HCT116 (cell line): ENCODE measurements at regions not wholly inside any gene's neighbourhood (a gene's known extent, or its start where the extent isn't known, plus 50 kb on each side); places are given as distances from the start of the nearest gene placed in this dataset.

Experiments
- ATAC-seq: fragments of 200-7000 bp; cut with Tn5 transposase; 2 replicates; pipeline ENCODE4 v1.9.1; 2020; ENCODE audit warnings: mild to moderate bottlenecking, moderate library complexity
- BruUV-seq: library from RNA; stranded (reverse); fragments of 400-500 nt; replicated peaks from 2 replicates; lab custom pipeline; 2021; lab: Mats Ljungman, UMichigan
- CTCF ChIA-PET: fragments of 300-600 bp; sonication (Branson Sonifier 250); formaldehyde crosslinking; loops from one replicate; lab custom pipeline; 2021; ENCODE audit warnings: antibody characterized with exemption; lab: Charles Lee
- POLR2A ChIA-PET: fragments of 300-600, 350-600 bp; sonication (Branson Sonifier 250); formaldehyde crosslinking; loops from one replicate; lab custom pipeline; 2021; ENCODE audit warnings: antibody characterized with exemption; lab: Charles Lee
- RAD21 ChIA-PET, 2 experiments: fragments of 300-600 bp; sonication (Branson Sonifier 250); formaldehyde crosslinking; loops; one replicate each; lab custom pipeline; 2023; ENCODE audit warnings: low total read pairs in 2 of 2; ENCODE audit not compliant: uncharacterized antibody in 2 of 2, unreplicated experiment in 2 of 2, low non-redundant PET in 1 of 2; lab: Charles Lee
- DNase-seq: peaks from one replicate; pipeline ENCODE4 v3.0.0-alpha.2; 2010; ENCODE audit warnings: low read depth, low spot score
- H2AFZ ChIP-seq: fragments of 200-600 bp; shearing (Covaris generic), sonication (generic); 2 replicates; pipeline ENCODE4 v1.6.1; 2017; ENCODE audit warnings: low read depth, mixed run types, mixed read lengths, antibody characterized with exemption, low read length; ENCODE audit not compliant: poor library complexity, severe bottlenecking
- H3K27ac ChIP-seq: 2 replicates; pipeline ENCODE4 v1.5.1; 2012; ENCODE audit warnings: low read depth, low read length
- H3K27me3 ChIP-seq: fragments of 200-600 bp; sonication (generic); 2 replicates; pipeline ENCODE4 v1.6.1; 2016; ENCODE audit warnings: mixed run types, low read length, mixed read lengths; ENCODE audit not compliant: insufficient read depth
- H3K36me3 ChIP-seq, 2 experiments: fragments of 200-500 bp in 1 of 2; fragments of 200-600 bp in 1 of 2; sonication (Bioruptor generic) in 1 of 2; sonication (generic) in 1 of 2; 2 replicates each; pipeline versions ENCODE4 v1.5.1 to v1.6.1; 2014 to 2016; ENCODE audit warnings: low read length in 2 of 2, inconsistent platforms in 1 of 2, mixed read lengths in 1 of 2, mixed run types in 1 of 2; ENCODE audit not compliant: insufficient read depth in 2 of 2, control insufficient read depth in 1 of 2
- H3K4me1 ChIP-seq, 2 experiments: fragments of 200-600 bp in 1 of 2; sonication (generic) in 1 of 2; 2 replicates each; pipeline versions ENCODE4 v1.5.1 to v1.6.1; 2012 to 2017; ENCODE audit warnings: low read length in 2 of 2, inconsistent platforms in 1 of 2, mild to moderate bottlenecking in 1 of 2, mixed read lengths in 1 of 2, mixed run types in 1 of 2, moderate library complexity in 1 of 2; ENCODE audit not compliant: insufficient read depth in 2 of 2, control insufficient read depth in 1 of 2
- H3K4me2 ChIP-seq: fragments of 200-600 bp; sonication (generic); 2 replicates; pipeline ENCODE4 v1.6.1; 2017; ENCODE audit warnings: mixed run types, low read length, mixed read lengths
- H3K4me3 ChIP-seq, 2 experiments: fragments of 200-600 bp in 1 of 2; sonication (generic) in 1 of 2; replicated peaks in 1 of 2; 2 replicates each; pipeline ENCODE4 v1.5.1; 2011 to 2016; ENCODE audit warnings: low read length in 2 of 2, control low read depth in 1 of 2, low read depth in 1 of 2, mild to moderate bottlenecking in 1 of 2, mixed read lengths in 1 of 2, mixed run types in 1 of 2
- H3K79me2 ChIP-seq: fragments of 200-600 bp; sonication (generic); 2 replicates; pipeline ENCODE4 v1.6.1; 2017; ENCODE audit warnings: mild to moderate bottlenecking, mixed run types, low read length, moderate library complexity, mixed read lengths; ENCODE audit not compliant: insufficient read depth
- H3K9ac ChIP-seq: fragments of 200-600 bp; sonication (generic); 2 replicates; pipeline ENCODE4 v1.6.1; 2016; ENCODE audit warnings: low read length, mixed read lengths
- H3K9me2 ChIP-seq: fragments of 200-600 bp; sonication (generic), shearing (Covaris generic); 2 replicates; pipeline ENCODE4 v1.6.1; 2017; ENCODE audit warnings: mixed run types, mild to moderate bottlenecking, moderate library complexity; ENCODE audit not compliant: insufficient read depth
- H3K9me3 ChIP-seq, 2 experiments: fragments of 200-500 bp in 1 of 2; fragments of 200-600 bp in 1 of 2; sonication (Bioruptor generic) in 1 of 2; sonication (generic) in 1 of 2; 2 replicates each; pipeline ENCODE4 v1.6.1; 2014 to 2017; ENCODE audit warnings: low read length in 2 of 2, mixed read lengths in 2 of 2, inconsistent platforms in 1 of 2, low read depth in 1 of 2, mild to moderate bottlenecking in 1 of 2, mixed run types in 1 of 2, moderate library complexity in 1 of 2; ENCODE audit not compliant: control insufficient read depth in 1 of 2, insufficient read depth in 1 of 2
- H4K20me1 ChIP-seq: fragments of 200-600 bp; sonication (generic), shearing (Covaris generic); 2 replicates; pipeline ENCODE4 v1.6.1; 2017; ENCODE audit warnings: mixed run types, mild to moderate bottlenecking, moderate library complexity; ENCODE audit not compliant: insufficient read depth
- ATF3 ChIP-seq: IDR thresholded peaks from 2 replicates; pipeline ENCODE4 v1.6.1; 2012
- CBX3 ChIP-seq: IDR thresholded peaks from 2 replicates; pipeline ENCODE4 v1.6.1; 2012; ENCODE audit warnings: low read depth
- CEBPB ChIP-seq: IDR thresholded peaks from 2 replicates; pipeline ENCODE4 v1.6.1; 2012; ENCODE audit warnings: low read depth
- CTCF ChIP-seq, 3 experiments: fragments of 200-600 bp in 1 of 3; sonication (generic) in 1 of 3; IDR thresholded peaks in 2 of 3; conservative IDR thresholded peaks in 1 of 3; 2 replicates each; pipeline ENCODE4 v1.5.1; 2012 to 2017; ENCODE audit warnings: low read depth in 2 of 3, low read length in 2 of 3, antibody characterized with exemption in 1 of 3, borderline replicate concordance in 1 of 3, control low read depth in 1 of 3, mild to moderate bottlenecking in 1 of 3, mixed read lengths in 1 of 3, mixed run types in 1 of 3, moderate library complexity in 1 of 3; ENCODE audit not compliant: insufficient read depth in 1 of 3
- ELF1 ChIP-seq: IDR thresholded peaks from 2 replicates; pipeline ENCODE4 v1.6.1; 2012; ENCODE audit warnings: low read depth, borderline replicate concordance
- EZH2 ChIP-seq: fragments of 200-600 bp; sonication (generic); IDR thresholded peaks from 2 replicates; pipeline ENCODE4 v1.6.1; 2017; ENCODE audit warnings: antibody characterized with exemption, mixed run types
- EZH2phosphoT487 ChIP-seq: fragments of 200-600 bp; IDR thresholded peaks from 2 replicates; pipeline ENCODE4 v1.6.1; 2018; ENCODE audit warnings: antibody characterized with exemption, borderline replicate concordance
- FOSL1 ChIP-seq: IDR thresholded peaks from 2 replicates; pipeline ENCODE4 v1.6.1; 2012; ENCODE audit warnings: low read depth
- MAX ChIP-seq: IDR thresholded peaks from 2 replicates; pipeline ENCODE4 v1.6.1; 2012
- POLR2A ChIP-seq: IDR thresholded peaks from 2 replicates; pipeline ENCODE4 v1.7.0; 2011; ENCODE audit warnings: borderline replicate concordance; ENCODE audit not compliant: insufficient read depth, insufficient read length; ENCODE audit errors: extremely low read depth
- POLR2AphosphoS5 ChIP-seq: IDR thresholded peaks from 2 replicates; pipeline ENCODE4 v1.6.1; 2011; ENCODE audit warnings: mild to moderate bottlenecking, low read depth, low read length, moderate library complexity
- RAD21 ChIP-seq: IDR thresholded peaks from 2 replicates; pipeline ENCODE4 v1.6.1; 2012; ENCODE audit warnings: low read depth, mild to moderate bottlenecking
- SP1 ChIP-seq: IDR thresholded peaks from 2 replicates; pipeline ENCODE4 v1.6.1; 2012; ENCODE audit warnings: low read depth
- SRF ChIP-seq: IDR thresholded peaks from 2 replicates; pipeline ENCODE4 v1.6.1; 2012; ENCODE audit warnings: low read depth
- TCF7L2 ChIP-seq: IDR thresholded peaks from 2 replicates; pipeline ENCODE4 v1.7.0; 2011; ENCODE audit warnings: borderline replicate concordance, inconsistent platforms; ENCODE audit not compliant: insufficient read depth, insufficient read length; ENCODE audit errors: extremely low read depth
- YY1 ChIP-seq: IDR thresholded peaks from 2 replicates; pipeline ENCODE4 v1.6.1; 2011; ENCODE audit warnings: low read length, low read depth, moderate library complexity, mild to moderate bottlenecking; ENCODE audit not compliant: insufficient replicate concordance; ENCODE audit errors: extremely low read depth
- ZBTB33 ChIP-seq: IDR thresholded peaks from 2 replicates; pipeline ENCODE4 v1.6.1; 2011; ENCODE audit warnings: mild to moderate bottlenecking, low read length, moderate library complexity; ENCODE audit not compliant: insufficient replicate concordance; ENCODE audit errors: extremely low read depth
- ZFX ChIP-seq: fragments of 450-650 bp; IDR thresholded peaks from 2 replicates; pipeline ENCODE4 v1.6.1; 2017
- ZNF274 ChIP-seq: fragments of 200-500 bp; sonication (Bioruptor generic); IDR thresholded peaks from 2 replicates; pipeline ENCODE4 v1.6.1; 2014; ENCODE audit warnings: mild to moderate bottlenecking, low read depth, low read length, inconsistent platforms
- intact Hi-C: fragments of 100-400 bp; cut with micrococcal nuclease; formaldehyde crosslinking; loops from 2 replicates; pipeline ENCODE4 v1.10.0; 2022

- Histone ChIP-seq H3K9ac (no peak overlapping the region), H3K27me3 (no peaks in the 10 kb centered on the region), H2AFZ (no peak overlapping the region), H3K27ac (no peak overlapping the region), H3K9me2 (no peaks in the 10 kb centered on the region), H4K20me1 (no peaks in the 10 kb centered on the region), H3K4me1 (no peaks in the 10 kb centered on the region), H3K79me2 (no peaks in the 10 kb centered on the region), H3K9me3 (no peaks in the 10 kb centered on the region), H3K4me2 (no peak overlapping the region), H3K4me3 (no peak overlapping the region), H3K36me3 (no peaks in the 10 kb centered on the region)
- ChIA-PET POLR2A (no interaction called here), RAD21 (no interaction called here), CTCF (no interaction called here)
- ATAC-seq: no peak
- DNase-seq: no peak
- TF ChIP-seq RAD21 (no peak), ATF3 (no peak), ZBTB33 (no peak), EZH2 (no peak), ZFX (no peak), FOSL1 (no peak), YY1 (no peak), TCF7L2 (no peak), CTCF (IDR thresholded peaks at IDR 0.05 in 2 of 3, conservative IDR thresholded peaks at IDR 0.05 in 1 of 3; ENCODE audit: borderline replicate concordance in 1 of 3, insufficient read depth in 1 of 3, low read depth in 2 of 3, low read length in 2 of 3) (no peak), ZNF274 (no peak), SP1 (no peak), POLR2AphosphoS5 (no peak), EZH2phosphoT487 (no peak), CBX3 (no peak), MAX (no peak), SRF (no peak), ELF1 (no peak), CEBPB (no peak), POLR2A (no peak)
- intact Hi-C loops: no loop called here
- BruUV-seq: no TSS peak
Measured at GRCh38 chr1:69256036-69256435, 311.7 kb upstream of the LRRC7 start.
